ENCODE measurements at regions not wholly inside any gene's neighbourhood (a gene's known extent, or its start where the extent isn't known, plus 50 kb on each side); places are given as distances from the start of the nearest gene placed in this dataset.

GRCh38 chr21:20250337-20250736, 747.9 kb upstream of the NCAM2 start:
- TF ChIP-seq POLR2A (IDR thresholded peaks at IDR 0.05; ENCODE audit: low read length) (no peak), GATA1 (IDR thresholded peaks at IDR 0.05; ENCODE audit: low read depth, low read length) (no peak)
